Retina (tissue), 1 donor: ENCODE measurements at regions not wholly inside any gene's neighbourhood (a gene's known extent, or its start where the extent isn't known, plus 50 kb on each side); places are given as distances from the start of the nearest gene placed in this dataset.
"Not testable (repeated sequence)": the region's sequence is repeated elsewhere in the genome, so short reads cannot be mapped to it uniquely, and the experiment has no call there.

Source experiments
- DNase-seq: peaks from one replicate; pipeline ENCODE4 v3.0.0-alpha.2; 2016

DNA sequence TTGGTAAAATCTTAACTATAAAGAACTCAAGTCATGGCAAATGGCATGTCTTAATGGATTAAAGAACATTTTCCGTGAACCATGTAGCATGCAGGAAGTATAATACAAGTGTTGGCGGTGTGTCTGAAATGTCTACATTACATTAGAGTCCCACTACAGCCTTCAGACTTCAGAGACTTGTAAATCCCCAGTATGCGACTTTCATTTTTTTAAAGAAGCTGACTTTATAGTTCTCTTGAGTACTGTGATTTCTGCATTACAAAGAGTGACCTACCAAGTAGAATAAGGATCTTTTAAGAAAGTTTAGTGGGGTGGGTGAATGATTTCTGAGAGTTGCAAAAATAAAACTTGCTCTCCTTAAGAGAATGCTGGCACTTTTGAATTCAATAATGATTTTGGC lies 140.7 kb upstream of the FN1 start:
- no peak for DNase-seq

DNA sequence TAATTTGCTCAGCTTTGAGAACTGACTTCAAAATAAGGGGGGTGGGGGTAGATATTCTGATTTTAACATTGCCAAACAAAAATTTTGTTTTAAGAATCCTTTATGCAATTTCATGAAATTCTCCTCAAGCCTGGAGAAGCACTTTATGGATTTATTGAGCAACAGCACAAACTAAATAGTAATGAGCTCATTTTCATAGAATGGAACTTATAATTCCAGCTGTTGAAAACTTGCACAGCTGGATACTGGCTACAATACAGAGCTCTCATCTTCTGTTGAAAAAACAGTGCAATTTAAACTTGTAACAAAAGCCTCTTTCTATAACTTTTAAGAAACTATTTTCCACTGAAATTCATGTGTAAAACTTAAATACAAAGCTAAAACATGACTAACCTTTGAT lies 137.6 kb upstream of the FN1 start:
- DNase-seq, result no peak

DNA sequence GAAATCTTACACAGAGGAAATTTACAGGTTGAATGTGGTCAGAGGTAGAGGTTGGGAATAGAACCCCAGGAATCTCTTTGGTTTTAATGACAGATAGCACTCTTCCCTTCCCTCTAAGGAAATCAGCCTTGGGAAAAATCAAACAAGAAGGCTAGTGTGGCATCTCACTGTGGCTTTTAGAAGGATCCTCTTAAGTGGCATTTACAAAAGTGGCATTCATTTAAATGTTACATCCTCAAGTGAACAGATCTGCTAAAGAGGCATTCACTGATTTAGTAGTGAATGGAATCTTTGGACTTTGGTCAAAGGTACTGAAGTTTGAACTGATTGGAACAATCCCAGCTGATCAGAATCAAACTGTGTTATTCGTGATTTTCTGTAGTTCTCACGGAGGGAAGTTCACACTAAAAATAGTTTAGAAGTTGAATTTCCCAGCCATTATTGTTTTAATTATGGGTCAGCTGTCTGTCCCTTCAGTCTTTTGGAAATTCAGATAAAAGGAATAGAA lies 136.5 kb upstream of the FN1 start:
- no peak for DNase-seq

DNA sequence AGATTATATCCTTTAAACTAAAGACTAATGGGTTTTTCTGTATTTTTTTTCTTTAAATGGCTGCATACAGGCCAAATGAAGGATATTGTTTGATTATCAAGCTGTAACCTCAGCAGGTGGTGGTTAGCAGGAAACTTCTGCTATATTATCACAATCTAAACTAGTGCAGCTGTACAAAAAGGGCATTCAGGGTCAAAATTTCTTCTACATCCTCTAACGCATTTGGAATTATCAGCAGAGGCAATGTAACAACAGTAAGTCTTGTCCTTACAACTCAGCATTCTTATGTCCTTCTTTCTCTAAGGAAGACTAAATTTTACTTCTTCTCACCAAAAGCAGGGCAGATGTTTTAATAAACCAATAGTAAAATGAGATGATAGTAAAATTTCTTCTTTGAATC lies 135.8 kb upstream of the FN1 start:
- no peak for DNase-seq

DNA sequence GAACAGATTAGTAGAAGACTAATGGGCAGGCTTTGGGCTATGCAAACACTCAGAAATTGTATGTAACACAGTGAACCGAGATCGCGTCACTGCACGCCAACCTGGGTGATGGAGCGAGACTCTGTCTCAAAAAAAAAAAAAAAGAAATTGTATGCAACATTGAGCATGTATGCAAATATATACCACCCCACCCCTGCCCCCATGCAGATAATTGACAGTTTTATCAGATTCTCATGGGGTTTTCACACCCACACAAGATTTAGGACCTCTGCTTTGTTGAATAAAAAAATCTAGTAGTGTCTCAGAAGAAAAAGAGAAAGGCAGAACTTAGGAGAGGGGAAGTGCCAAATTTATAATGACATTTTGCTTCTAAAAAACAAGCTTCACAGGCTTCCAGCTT lies 131.6 kb upstream of the FN1 start:
- DNase-seq, result no peak

DNA sequence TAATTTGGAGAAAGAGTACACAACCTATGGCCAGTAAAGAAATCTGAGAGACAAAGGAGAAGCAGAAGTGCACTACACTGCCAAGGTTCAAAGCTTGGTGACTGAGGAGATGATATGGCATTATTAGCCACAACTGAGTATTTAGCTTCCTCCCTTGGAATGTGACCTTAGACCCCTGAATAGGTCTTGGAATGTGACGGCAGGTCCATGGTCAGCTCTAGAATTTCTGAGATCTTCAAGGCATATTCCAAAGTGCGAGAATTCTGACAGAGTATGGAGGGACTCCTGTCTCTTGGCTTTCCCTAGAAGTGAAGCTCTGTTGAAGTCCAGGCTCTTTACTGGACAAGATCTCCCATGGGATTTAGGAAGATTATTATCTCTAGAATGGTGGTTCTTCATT lies 130.0 kb upstream of the FN1 start:
- DNase-seq, result no peak

DNA sequence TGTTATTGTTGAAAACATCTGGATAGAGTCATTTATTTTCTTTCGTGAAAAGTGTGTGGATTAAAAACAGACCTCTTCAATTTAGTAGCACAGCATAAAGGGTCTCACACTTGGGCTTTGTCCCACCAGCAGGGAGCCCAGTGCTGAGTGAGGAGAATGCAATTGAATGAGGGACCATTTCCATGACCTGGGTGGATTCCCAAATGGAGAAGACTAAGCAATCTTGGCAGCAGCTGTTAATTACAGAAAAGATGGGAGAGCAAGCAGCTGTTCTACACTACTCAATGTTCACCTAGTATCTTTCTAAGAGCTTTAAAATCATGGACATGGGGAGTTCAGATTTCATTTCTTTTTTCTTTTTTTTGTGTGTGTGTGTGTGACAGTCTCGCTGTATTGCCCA lies 121.8 kb upstream of the FN1 start:
- no peak for DNase-seq

DNA sequence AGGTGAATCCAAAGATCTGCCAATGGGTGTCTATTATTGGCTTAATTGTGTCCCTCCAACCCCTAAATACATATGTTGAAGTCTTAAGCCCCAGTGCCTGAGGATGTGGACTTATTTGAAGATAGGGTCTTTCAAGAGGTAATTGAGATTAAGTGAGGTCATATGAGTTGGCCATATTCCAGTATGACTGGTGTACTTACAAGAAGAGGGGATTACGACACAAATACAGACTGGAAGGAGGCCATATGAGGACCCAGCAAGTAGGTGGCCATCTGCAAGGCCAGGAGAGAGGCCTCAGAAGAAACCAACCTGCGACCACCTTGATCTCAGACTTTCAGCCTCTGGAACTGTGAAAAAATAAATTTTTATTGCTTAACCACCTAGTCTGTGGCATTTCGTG lies 121.1 kb upstream of the FN1 start:
- no peak for DNase-seq

DNA sequence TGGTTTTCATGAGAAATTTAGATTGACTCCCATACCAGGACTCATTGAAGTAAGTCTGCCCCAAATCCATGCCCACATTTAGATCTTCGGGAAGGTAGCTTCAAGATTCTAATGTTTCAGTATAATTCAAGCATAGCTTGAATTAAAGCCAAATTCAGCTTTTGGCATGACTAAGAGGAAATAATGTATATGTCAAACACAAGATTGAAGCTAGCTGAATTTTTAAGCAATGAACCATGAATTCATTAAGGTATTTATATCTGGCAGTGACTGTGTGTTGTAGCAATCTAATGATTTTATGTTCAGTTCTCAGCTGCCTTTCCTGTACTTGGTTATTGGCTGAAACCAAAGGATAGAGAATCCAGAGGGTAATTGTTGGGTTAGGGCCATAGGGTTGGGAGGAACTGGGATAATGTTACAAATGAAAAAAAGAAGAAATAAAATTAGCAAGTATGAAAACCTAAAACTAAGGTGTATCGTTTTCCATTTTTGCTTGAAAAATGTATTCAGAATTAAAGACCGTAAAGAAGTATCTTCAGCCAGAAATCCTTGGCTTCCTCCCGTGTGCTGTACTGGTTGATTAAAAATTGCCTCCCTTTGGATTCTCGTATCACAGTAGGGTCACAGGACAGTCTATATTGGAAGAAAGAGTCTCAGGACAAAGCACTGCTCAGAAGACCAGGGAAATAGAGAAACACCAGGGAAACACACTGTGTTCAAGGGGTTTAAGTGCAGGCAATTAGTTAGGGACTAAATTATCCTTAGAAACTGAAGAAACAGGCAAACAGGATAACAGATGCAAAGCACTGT lies 119.0 kb upstream of the FN1 start:
- DNase-seq, result no peak

DNA sequence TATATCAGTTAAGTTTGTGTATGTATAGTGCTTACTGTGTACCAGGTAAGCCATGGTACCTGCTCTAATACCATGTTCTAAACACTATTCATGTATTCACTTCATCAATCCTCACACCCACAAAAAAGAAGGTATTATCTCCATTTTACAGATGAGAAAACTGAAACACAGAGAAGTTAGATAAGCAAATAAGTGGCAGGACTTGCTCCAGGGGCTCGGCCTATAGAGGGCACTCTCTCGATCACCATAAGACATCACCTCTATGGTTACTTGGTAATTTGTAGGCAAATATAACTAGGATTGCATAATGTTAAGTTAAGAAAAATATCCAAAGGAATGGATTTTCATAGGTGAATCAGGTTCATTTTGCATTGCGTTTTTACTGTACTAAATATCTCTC lies 118.1 kb upstream of the FN1 start:
- no peak for DNase-seq

DNA sequence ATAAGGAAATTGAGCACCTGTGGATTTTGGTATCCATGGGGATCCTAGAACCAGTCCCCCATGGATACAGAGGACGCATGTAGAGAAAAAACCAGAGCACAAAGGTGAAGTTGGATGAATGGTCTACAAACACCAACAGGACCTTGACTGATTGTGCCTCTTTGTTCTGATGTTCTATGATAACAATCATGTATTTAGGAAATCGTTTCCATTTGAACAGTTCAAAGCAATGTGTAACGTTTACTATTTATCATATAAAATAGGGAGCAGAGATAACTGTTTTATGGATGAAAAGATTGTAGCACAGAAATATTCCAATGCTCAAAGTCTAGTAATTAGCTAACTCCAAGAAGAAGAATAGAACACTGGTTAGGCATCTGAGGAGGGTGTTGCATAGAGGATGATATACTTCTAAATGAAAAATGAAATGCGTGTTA lies 116.3 kb upstream of the FN1 start:
- no peak for DNase-seq

DNA sequence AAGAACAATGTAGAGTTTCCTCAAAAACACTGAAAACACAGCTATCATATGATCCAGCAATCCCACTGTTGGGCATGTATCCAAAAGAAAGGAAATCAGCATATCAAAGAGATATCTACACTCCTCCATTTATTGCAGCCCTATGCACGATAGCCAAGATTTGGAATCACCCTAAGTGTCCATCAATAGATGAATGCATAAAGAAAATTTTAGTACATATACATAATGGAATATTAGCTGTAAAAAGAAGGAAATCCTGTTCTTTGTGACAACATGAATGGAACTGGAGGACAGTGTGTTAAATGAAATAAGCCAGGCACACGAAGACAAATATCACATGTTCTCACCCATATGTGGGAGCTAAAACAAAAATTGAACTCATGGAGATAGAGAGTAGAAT lies 114.5 kb upstream of the FN1 start:
- no peak for DNase-seq

DNA sequence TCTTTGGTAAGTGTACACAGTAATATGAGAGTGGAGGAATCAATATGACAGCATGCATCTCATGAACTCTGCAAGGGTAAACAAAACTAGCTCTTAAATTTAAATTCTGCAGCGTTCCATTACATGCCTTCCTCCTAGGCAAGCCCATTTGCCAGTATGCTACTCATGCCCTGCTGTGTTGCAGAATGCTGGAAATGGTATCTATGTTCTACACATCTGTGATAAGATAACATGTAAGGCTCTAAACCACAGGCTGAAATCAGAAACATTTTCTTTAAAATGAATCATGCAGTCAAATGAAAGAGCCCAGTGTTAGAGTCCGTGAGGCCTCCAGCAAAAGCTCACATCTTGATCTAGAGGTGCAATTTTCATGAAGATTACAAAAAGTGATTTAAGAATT lies 112.8 kb upstream of the FN1 start:
- no peak for DNase-seq

DNA sequence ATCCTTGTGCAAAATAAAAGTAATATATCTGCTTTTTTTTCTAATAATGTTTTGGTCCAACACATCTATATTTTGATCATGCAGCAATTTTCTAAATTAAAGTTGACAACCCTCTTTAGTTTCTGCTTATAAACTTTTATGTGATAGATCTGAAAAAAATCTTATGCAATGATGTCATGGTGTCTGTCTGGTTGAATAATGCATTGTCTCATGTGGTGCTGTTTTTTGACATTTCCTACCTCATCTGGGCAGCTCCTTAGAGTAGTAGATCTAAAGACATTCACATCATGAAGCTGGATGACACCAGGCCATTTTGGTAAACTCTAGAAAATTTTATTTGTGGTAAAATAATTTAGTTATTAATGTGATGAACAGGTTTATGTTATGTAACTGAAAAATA lies 106.8 kb upstream of the FN1 start:
- DNase-seq, result no peak

DNA sequence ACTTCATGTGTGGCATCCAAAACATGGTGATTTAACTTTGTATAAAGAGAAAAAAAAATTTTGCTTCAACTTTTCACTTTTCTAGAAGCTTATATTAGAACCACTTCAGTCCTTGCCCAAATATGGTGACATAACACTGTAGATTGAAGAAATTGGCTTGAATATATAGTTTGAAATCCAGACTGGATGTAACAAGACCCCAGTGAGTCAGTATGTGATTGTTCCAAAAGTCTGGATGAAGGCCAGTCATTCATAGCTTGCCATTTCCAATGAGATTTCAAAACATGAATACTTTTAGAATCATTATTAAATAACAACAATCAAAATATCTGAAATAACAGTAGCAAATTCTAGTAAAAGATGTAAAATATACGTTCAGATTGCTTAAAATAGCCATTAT lies 104.8 kb upstream of the FN1 start:
- no peak for DNase-seq

DNA sequence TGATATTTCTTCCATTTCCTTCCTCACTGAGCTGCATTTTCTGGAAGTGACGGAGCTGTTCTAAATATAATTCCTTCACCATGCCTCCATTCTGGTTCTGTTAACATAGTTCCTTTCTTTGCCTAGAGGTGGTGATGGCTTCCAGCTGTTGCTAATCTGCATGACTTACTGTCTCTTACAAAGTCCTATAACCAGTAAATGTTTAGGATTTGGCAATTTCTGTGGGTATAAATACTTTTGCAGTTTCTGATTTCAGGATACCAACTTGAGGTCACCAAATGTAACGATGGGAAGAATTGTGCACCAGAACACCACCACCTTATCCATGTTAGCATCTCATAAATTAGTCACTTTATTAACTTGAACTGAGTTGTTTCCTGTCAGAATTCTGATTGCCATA lies 101.7 kb upstream of the FN1 start:
- no peak for DNase-seq

DNA sequence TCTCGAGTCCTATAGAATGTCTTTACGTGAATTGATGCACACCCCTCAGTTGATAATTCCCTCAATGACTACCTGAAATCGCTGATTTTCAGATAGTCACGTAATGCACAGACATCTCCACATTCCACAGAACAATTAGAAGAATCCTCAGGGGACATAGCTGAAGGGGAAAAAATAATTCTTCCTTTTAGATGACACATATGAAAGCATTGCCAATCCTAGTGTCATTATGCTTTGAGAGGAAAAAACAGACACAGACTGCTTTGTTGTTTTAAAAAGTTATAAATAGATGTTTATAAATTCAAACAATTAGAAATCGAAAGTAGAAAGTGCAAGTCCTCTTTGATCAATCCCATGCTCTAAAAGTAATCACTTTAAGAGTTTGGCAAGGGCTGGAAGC lies 100.6 kb upstream of the FN1 start:
- DNase-seq, result no peak

DNA sequence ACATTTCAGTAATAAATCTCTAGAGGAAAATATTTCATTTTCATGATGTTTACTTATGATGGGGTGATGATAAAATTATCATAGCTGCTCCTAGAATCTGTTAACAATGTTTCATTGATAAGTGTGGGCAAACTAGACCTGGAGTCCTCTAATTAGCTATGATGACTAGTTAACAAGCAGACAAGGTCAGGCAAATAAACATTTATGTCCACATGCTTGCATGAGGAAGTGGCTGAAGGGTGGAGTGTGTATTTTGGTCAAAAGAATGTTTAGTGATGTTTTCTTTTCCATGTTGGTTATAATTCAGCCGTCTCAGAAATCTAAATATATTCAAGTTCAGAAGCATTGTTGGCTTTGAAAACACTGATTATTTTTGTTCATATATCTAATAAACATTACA lies 99.9 kb upstream of the FN1 start:
- no peak for DNase-seq

DNA sequence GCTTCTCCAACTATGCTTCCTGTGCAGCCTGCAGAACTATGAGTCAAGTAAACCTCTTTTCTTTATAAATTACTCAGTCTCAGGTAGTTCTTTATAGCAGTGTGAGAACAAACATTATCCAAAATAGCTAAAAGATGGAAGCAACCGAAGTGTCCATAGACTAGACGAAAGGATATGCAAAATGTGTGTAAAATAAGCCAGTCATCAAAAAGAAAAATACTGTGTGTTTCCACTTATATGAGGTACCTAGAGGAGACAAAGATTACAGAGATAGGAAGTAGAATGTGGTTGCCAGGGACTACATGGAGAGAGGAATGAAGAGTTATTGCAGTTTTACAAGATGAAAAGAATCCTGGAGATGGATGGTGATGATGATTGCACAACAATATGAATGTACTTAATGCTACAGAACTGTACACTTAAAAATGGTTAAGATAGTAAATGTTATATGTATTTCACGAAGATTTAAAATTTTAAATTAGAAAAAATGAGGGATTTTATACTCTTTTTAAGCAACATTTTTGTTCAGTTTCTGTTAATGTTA lies 99.3 kb upstream of the FN1 start:
- DNase-seq, result no peak

DNA sequence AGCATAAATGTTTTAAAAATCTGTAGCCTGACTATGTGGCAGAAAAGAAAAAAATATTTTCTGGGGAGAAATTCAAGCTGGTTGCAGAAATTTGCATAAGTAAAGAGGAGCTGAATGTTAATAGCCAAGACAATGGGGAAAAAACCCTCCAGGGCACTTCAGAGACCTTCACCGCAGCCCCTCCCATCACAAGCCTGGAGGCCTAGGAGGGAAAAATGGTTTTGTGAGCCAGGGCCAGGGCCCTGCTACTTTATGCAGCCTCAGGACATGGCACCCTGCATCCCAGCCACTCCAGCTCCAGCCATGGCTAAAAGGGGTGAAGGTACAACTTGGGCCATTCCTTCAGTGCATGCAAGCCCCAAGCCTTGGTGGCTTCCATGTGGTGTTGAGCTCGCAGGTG lies 97.8 kb upstream of the FN1 start:
- DNase-seq, result not testable (repeated sequence)

DNA sequence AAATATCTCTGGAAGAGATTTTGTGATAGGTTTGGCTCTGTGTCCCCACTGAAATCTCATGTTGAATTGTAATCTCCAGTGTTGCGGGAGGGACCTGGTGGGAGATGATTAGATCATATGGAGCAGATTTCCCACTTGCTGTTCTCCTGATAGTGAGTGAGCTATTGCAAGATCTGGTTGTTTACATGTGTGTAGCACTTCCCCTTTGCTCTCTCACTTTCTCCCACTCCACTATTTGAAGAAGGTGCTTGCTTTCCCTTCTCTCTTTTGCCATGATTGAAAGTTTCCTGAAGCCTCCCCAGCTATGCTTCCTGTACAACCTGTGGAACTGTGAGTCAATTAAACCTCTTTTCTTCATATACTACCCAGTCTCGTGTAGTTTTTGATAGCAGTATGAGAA lies 97.0 kb upstream of the FN1 start:
- no peak for DNase-seq

DNA sequence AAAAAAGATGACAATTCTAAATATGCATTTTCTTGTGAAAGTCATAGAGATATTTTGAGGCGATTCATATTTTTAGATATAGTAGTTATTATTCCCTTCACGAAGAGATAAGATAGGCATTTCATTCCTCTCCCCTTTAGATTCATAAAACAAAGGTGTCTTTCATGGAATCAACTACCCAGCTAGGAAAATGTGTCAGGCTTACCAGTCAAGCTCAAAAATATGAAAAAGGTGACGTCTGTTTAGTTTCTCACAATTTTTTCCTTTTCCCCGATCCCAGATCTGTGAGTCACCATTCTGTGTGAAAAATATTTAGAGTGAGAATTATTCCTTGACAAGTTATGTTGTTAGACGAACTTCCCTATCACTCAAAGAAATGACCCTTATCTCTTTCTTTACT lies 95.4 kb upstream of the FN1 start:
- DNase-seq, result no peak

DNA sequence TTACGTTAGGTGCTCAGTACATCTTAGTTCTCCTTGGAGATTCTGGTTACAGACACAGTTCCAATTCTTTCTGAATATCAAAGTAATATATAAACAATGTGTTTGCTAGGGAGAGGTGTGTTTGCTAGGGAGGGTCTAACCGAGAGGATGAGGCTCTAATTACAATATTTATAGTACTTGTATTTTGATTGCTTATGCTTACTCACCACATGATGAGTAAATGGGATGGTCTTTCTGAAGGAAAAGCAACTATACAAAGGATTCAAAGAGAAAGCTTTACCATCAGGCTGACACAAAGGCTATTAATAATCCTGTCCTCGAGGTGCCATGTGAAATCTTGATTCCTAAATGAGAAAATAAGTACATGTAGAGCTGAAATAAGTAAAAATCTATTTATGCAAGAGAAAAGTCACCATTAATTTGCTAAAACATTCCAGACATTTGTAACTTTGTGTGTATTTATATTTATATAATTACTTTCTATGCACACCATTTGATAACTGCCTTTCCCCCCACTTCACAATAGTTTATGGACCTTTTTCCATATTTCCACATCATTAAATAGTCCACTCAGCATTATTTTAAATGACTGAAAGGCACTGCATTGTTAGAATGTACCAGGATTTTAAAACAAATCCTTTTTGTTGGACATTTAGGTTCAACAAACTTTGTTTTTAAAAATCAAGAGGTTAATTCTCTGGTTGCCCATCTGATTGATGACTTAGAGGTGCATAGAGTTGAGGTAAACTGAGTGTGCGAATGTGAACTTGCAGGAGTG lies 94.5 kb upstream of the FN1 start:
- no peak for DNase-seq

DNA sequence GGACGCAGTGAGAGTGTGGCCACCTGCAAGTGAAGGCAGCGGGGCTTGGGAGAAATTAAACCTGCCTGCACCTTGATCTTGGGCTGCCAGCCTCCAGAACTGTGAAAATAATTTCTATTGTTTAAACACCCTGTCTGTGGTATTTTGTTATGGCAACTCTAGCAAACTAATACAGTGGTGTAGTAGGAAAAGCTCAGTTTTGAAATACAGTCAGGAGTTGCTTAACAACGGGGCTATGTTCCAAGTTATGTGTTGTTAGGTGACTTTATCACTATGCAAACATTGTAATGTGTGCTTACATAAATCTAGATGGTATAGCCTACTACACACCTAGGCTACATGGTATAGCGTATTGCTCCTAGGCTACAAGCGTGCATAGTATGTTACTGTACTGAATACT lies 93.4 kb upstream of the FN1 start:
- no peak for DNase-seq
